ENCODE measurements at regions not wholly inside any gene's neighbourhood (a gene's known extent, or its start where the extent isn't known, plus 50 kb on each side); places are given as distances from the start of the nearest gene placed in this dataset.

GRCh38 chr1:222375701-222376100 is 172.2 kb downstream of the HHIPL2 start:
- H3K9me3 ChIP-seq, result no peaks in the 10 kb centered on the region
- DNase-seq, result no peak
- TF ChIP-seq CTCF (IDR thresholded peaks at IDR 0.05; ENCODE audit: insufficient read depth in 1 of 2, low read depth in 1 of 2, low read length in 1 of 2, severe bottlenecking in 1 of 2, unreplicated experiment in 1 of 2), result no peak
- BruUV-seq (replicated peaks), result no TSS peak
- H3K27me3 ChIP-seq (replicated peaks; ENCODE audit: control insufficient read depth, insufficient read depth, low read length), result no peaks in the 10 kb centered on the region
- Mint-ChIP-seq H3K4me1 (ENCODE audit: low read depth, unreplicated experiment) (no peaks in the 10 kb centered on the region), H3K27ac (ENCODE audit: unreplicated experiment) (no peak overlapping the region), H3K36me3 (ENCODE audit: insufficient read depth, unreplicated experiment) (no peaks in the 10 kb centered on the region), H3K27me3 (ENCODE audit: insufficient read depth, unreplicated experiment) (peaks cover 3% of the 10 kb centered on the region), H3K9me3 (ENCODE audit: unreplicated experiment) (no peaks in the 10 kb centered on the region), H3K4me3 (ENCODE audit: unreplicated experiment) (no peak overlapping the region)
- H3K36me3 ChIP-seq (ENCODE audit: control insufficient read depth, insufficient read depth, low read length), result no peaks in the 10 kb centered on the region
- ChIA-PET POLR2A (no interaction called here), CTCF (no interaction called here)
- H3K4me3 ChIP-seq (ENCODE audit: low read depth, low read length), result no peak overlapping the region
- intact Hi-C loops (cut with micrococcal nuclease; ENCODE audit: unreplicated experiment), result no loop called here
- H3K4me1 ChIP-seq, result no peaks in the 10 kb centered on the region

DNA sequence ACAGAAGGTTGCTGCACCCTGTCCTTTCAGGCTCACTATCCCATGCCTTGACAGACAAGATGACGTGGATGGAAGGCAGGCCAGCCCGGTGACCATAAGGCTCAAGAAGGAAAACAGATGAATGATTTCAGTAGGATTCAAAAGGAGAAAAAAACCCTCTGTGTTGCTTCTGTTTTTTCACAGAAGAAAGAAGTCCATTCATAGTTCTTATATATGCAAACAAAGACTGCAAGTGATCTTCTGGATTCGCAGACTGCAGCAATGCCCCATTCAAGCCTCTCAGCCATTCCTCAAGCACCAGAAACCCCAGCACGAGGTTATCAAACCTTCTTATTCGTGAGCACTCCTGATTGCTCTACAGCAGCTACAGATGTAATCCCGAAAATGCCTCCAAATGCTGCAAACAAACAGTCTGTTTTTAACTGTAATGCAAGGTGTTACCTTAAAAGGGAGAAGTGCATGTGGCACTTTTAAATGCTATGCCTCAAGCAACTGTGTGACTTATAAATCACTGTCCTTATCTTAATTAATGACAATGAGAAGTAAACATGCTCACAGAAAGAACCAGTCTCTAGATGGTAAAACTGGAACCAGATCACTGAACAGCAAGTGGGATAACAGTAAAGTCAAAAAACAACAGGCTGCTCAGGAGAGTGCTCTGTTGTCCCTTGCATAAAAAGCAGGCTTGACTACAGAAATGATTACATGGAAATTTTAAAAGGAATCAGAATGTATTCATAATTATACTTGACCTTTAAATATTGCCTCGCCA is 173.9 kb downstream of the HHIPL2 start:
- Histone ChIP-seq H3K4me3 (ENCODE audit: low read depth, low read length) (no peak overlapping the region), H3K27me3 (replicated peaks; ENCODE audit: control insufficient read depth, insufficient read depth, low read length) (no peaks in the 10 kb centered on the region), H3K36me3 (ENCODE audit: control insufficient read depth, insufficient read depth, low read length) (no peaks in the 10 kb centered on the region), H3K4me1 (no peaks in the 10 kb centered on the region), H3K9me3 (no peaks in the 10 kb centered on the region)
- DNase-seq, result no peak
- CTCF ChIA-PET, result no interaction called here
- H3K4me3 Mint-ChIP-seq (ENCODE audit: unreplicated experiment), result no peak overlapping the region
- intact Hi-C loops (cut with micrococcal nuclease; ENCODE audit: unreplicated experiment), result no loop called here
- no peak for TF ChIP-seq CTCF (IDR thresholded peaks at IDR 0.05; ENCODE audit: insufficient read depth in 1 of 2, low read depth in 1 of 2, low read length in 1 of 2, severe bottlenecking in 1 of 2, unreplicated experiment in 1 of 2)
- H3K4me1 Mint-ChIP-seq (ENCODE audit: low read depth, unreplicated experiment), result no peaks in the 10 kb centered on the region
- H3K36me3 Mint-ChIP-seq (ENCODE audit: insufficient read depth, unreplicated experiment), result no peaks in the 10 kb centered on the region
- H3K27ac Mint-ChIP-seq (ENCODE audit: unreplicated experiment), result no peak overlapping the region
- no TSS peak for BruUV-seq (replicated peaks)
- POLR2A ChIA-PET, result no interaction called here
- no peaks in the 10 kb centered on the region for H3K9me3 Mint-ChIP-seq (ENCODE audit: unreplicated experiment)
- H3K27me3 Mint-ChIP-seq (ENCODE audit: insufficient read depth, unreplicated experiment), result peaks cover 6% of the 10 kb centered on the region

- no peaks in the 10 kb centered on the region for H3K4me1 ChIP-seq
- no TSS peak for BruUV-seq (replicated peaks)
- peaks cover 6% of the 10 kb centered on the region for H3K27me3 Mint-ChIP-seq (ENCODE audit: insufficient read depth, unreplicated experiment)
- H3K4me1 Mint-ChIP-seq (ENCODE audit: low read depth, unreplicated experiment), result no peaks in the 10 kb centered on the region
- no peak overlapping the region for H3K4me3 ChIP-seq (ENCODE audit: low read depth, low read length)
- H3K27ac Mint-ChIP-seq (ENCODE audit: unreplicated experiment), result no peak overlapping the region
- H3K9me3 ChIP-seq, result no peaks in the 10 kb centered on the region
- no peak for TF ChIP-seq CTCF (IDR thresholded peaks at IDR 0.05; ENCODE audit: insufficient read depth in 1 of 2, low read depth in 1 of 2, low read length in 1 of 2, severe bottlenecking in 1 of 2, unreplicated experiment in 1 of 2)
- no peaks in the 10 kb centered on the region for H3K9me3 Mint-ChIP-seq (ENCODE audit: unreplicated experiment)
- no peaks in the 10 kb centered on the region for H3K36me3 Mint-ChIP-seq (ENCODE audit: insufficient read depth, unreplicated experiment)
- no peaks in the 10 kb centered on the region for H3K36me3 ChIP-seq (ENCODE audit: control insufficient read depth, insufficient read depth, low read length)
- no peaks in the 10 kb centered on the region for H3K27me3 ChIP-seq (replicated peaks; ENCODE audit: control insufficient read depth, insufficient read depth, low read length)
- DNase-seq, result no peak
- POLR2A ChIA-PET, result no interaction called here
- intact Hi-C loops (cut with micrococcal nuclease; ENCODE audit: unreplicated experiment), result no loop called here
- CTCF ChIA-PET, result no interaction called here
- no peak overlapping the region for H3K4me3 Mint-ChIP-seq (ENCODE audit: unreplicated experiment)
These were observed 174.7 kb downstream of the HHIPL2 start for GRCh38 chr1:222373216-222373615.

All from Caco-2 (cell line).